ENCODE measurements at regions not wholly inside any gene's neighbourhood (a gene's known extent, or its start where the extent isn't known, plus 50 kb on each side); places are given as distances from the start of the nearest gene placed in this dataset.

DNA sequence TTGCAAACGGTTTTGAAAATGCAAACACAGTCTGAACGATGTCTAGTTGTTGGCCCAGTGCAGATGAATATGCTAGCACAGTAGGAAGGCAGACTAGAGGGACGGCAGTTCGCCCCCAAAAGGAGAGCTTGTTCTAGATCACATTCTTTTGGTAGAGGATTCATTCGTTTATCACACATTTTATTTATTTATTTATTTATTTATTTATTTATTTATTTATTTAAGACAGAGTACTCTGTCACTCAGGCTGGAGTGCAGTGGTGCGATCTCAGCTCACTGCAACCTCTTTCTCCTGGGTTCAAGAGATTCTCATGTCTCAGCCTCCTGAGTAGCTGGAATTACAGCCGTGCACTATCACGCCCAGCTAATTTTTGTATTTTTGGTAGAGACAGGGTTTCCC lies 59.4 kb upstream of the ZPBP start:
- Mint-ChIP-seq H3K36me3 (ENCODE audit: low read depth) (no peaks in the 10 kb centered on the region), H3K27me3 (no peaks in the 10 kb centered on the region), H3K27ac (peak overlapping the region; percentile 69), H3K9me3 (peaks cover 12% of the 10 kb centered on the region), H3K4me1 (peaks cover 93% of the 10 kb centered on the region), H3K4me3 (no peak overlapping the region)
- intact Hi-C loops (cut with micrococcal nuclease), result no loop called here
- ChIA-PET CTCF (interaction anchor here (0.7 to 1.1 kb wide), 2 partner anchors 35 to 52 kb away, joined by 3 to 4 read pairs; no protein-coding TSS in a partner anchor), POLR2A (interaction anchor here (0.8 to 1.1 kb wide), 3 partner anchors 122 to 262 kb away, joined by 3 to 8 read pairs (median 3); no protein-coding TSS in a partner anchor)
- no peak for ATAC-seq (ENCODE audit: low read depth)
- no peak for TF ChIP-seq CTCF (IDR thresholded peaks at IDR 0.05)
- no peak for DNase-seq

DNA sequence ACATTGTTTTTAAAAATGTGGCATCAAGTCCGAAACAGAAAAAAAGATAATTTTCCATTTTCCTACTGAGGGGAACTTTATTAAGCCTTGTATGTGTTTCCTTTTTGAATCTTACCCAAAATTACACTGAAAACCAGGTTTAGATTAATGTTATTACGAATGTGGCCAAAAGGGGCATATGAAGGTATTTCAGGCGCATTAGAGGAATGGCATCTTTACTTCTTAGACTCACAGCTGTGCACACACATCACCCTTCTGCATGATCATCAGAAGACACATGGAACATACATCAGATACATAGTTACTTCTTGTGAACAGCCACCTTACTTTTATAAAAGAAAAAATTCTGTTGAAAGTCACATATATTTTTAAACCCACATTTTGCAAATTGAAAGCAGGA lies 58.6 kb upstream of the ZPBP start:
- ATAC-seq (ENCODE audit: low read depth), result no peak
- ChIA-PET CTCF (interaction anchor here (0.8 kb wide), 1 partner anchor 54 kb away, joined by 3 read pairs; no protein-coding TSS in a partner anchor), POLR2A (interaction anchor here (0.8 to 1.1 kb wide), 2 partner anchors 123 to 130 kb away, joined by 3 to 8 read pairs; no protein-coding TSS in a partner anchor)
- Mint-ChIP-seq H3K4me3 (no peak overlapping the region), H3K9me3 (peaks cover 12% of the 10 kb centered on the region), H3K27me3 (no peaks in the 10 kb centered on the region), H3K27ac (peak overlapping the region; percentile 47), H3K4me1 (peaks cover 94% of the 10 kb centered on the region), H3K36me3 (ENCODE audit: low read depth) (no peaks in the 10 kb centered on the region)
- DNase-seq, result no peak
- no peak for TF ChIP-seq CTCF (IDR thresholded peaks at IDR 0.05)
- intact Hi-C loops (cut with micrococcal nuclease), result no loop called here

DNA sequence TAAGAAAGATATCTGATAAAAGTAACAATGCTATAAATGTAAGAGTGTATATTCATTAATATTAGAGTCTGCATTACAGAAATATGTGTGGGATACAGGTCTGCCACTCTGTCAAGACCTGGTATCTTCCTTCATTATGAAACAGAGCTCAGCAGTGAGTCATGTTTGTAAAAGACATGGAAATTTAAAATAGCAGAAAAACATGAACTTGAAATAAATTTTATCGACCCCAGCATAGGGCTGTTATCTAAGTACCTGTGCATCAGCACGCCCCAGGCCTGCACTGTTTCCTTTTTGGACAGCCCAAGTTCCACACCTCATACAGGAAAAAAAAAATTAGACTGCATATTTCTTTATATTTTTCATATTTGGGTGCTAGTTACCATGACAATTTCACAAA lies 58.0 kb upstream of the ZPBP start:
- POLR2A ChIA-PET, result interaction anchor here (0.7 to 3.8 kb wide), 4 partner anchors 38 to 261 kb away, joined by 3 to 25 read pairs (median 3); no protein-coding TSS in a partner anchor
- CTCF ChIA-PET, result no interaction called here
- ATAC-seq (ENCODE audit: low read depth), result no peak
- DNase-seq, result no peak
- intact Hi-C loops (cut with micrococcal nuclease), result no loop called here
- H3K9me3 Mint-ChIP-seq, result peaks cover 12% of the 10 kb centered on the region
- H3K36me3 Mint-ChIP-seq (ENCODE audit: low read depth), result no peaks in the 10 kb centered on the region
- peaks cover 94% of the 10 kb centered on the region for H3K4me1 Mint-ChIP-seq
- H3K4me3 Mint-ChIP-seq, result no peak overlapping the region
- no peak for TF ChIP-seq CTCF (IDR thresholded peaks at IDR 0.05)
- H3K27ac Mint-ChIP-seq, result peak overlapping the region; percentile 95
- H3K27me3 Mint-ChIP-seq, result no peaks in the 10 kb centered on the region

- no peak for DNase-seq
- no peak for TF ChIP-seq CTCF (IDR thresholded peaks at IDR 0.05)
- intact Hi-C loops (cut with micrococcal nuclease), result loop anchor here (1.0 to 10.0 kb wide), 4 partner anchors 18 to 185 kb away; partner anchors contain the start of gene ZPBP
- no peaks in the 10 kb centered on the region for H3K27me3 Mint-ChIP-seq
- ChIA-PET POLR2A (interaction anchor here (0.8 to 3.8 kb wide), 13 partner anchors 10 to 263 kb away, joined by 3 to 25 read pairs (median 4); no protein-coding TSS in a partner anchor), CTCF (interaction anchor here (0.7 to 5.7 kb wide), 7 partner anchors 20 to 269 kb away, joined by 3 to 37 read pairs (median 4); no protein-coding TSS in a partner anchor)
- peak overlapping the region; percentile 12 for H3K4me3 Mint-ChIP-seq
- H3K4me1 Mint-ChIP-seq, result peaks cover 94% of the 10 kb centered on the region
- peak; percentile 41 for ATAC-seq (ENCODE audit: low read depth)
- H3K36me3 Mint-ChIP-seq (ENCODE audit: low read depth), result no peaks in the 10 kb centered on the region
- peaks cover 6% of the 10 kb centered on the region for H3K9me3 Mint-ChIP-seq
- H3K27ac Mint-ChIP-seq, result peak overlapping the region; percentile 95
Observed at GRCh38 chr7:50149369-50149768, 56.3 kb upstream of the ZPBP start.

DNA sequence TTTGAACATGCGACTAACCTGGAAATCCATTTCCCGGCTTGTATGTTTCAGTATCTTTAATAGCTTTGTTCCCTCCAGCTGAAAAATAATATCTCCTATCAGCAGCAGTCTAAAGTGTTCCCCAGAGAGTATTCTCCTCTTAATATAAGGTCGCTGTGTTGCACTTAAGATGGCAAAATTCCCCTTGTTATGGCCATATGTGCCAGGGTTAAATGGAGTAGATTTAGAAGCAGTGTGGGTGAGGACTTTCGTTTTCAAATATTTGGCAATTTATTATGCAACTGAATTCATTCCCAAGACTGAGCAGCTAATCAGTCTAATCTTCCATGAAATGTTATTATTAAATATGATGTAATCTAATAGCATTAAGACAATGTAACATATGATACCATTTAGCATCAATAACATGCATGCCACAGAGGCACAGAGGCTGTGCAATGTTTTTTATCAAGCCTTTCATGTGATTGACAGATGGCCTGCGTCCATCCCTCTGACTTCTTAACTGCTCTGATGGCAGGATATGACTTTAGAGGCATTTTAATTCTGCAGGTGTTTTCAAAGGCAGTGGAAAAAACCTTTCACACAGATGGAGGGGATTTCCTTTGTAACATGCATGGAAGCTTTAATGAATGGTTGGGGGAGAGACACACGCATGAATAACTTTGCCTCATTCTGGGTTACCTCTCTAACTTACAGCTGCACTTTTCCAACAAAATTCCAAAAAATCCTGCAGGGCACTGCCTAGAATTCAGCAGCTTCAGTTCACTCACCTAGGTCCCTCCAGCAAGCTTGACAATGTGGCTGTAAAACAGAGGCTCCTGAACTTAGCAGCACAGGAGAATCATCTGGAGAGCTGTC lies 55.1 kb upstream of the ZPBP start:
- intact Hi-C loops (cut with micrococcal nuclease), result loop anchor here (1.0 to 10.0 kb wide), 8 partner anchors 49 to 302 kb away; partner anchors contain the start of genes FIGNL1 and ZPBP
- DNase-seq (no peak), ATAC-seq (ENCODE audit: low read depth) (peak; percentile 77)
- H3K27ac Mint-ChIP-seq, result peak overlapping the region; percentile 95
- no peaks in the 10 kb centered on the region for H3K36me3 Mint-ChIP-seq (ENCODE audit: low read depth)
- peak overlapping the region; percentile 46 for H3K4me3 Mint-ChIP-seq
- no peaks in the 10 kb centered on the region for H3K9me3 Mint-ChIP-seq
- ChIA-PET POLR2A (interaction anchor here (0.7 to 3.8 kb wide), 20 partner anchors 12 to 268 kb away, joined by 3 to 25 read pairs (median 4); partner anchors contain the start of gene IKZF1), CTCF (interaction anchor here (1.1 to 5.7 kb wide), 6 partner anchors 19 to 270 kb away, joined by 3 to 37 read pairs (median 5); no protein-coding TSS in a partner anchor)
- TF ChIP-seq CTCF (IDR thresholded peaks at IDR 0.05), result no peak
- peaks cover 93% of the 10 kb centered on the region for H3K4me1 Mint-ChIP-seq
- H3K27me3 Mint-ChIP-seq, result no peaks in the 10 kb centered on the region
